Peyer's patch (tissue), 4 donors: ENCODE measurements at regions not wholly inside any gene's neighbourhood (a gene's known extent, or its start where the extent isn't known, plus 50 kb on each side); places are given as distances from the start of the nearest gene placed in this dataset.

ENCODE experiments used
- POLR2A ChIP-seq, 2 donors: fragments of 450-650 bp; IDR thresholded peaks; one replicate each; pipeline ENCODE4 v1.5.1; 2017; ENCODE audit warnings: antibody characterized with exemption in 2 of 2, mild to moderate bottlenecking in 2 of 2, moderate library complexity in 2 of 2
- TF ChIP-seq, protein P1 (sequence below), 6 experiments: fragments of 450-650 bp in 4 of 6; fragments of 200-600 bp in 2 of 6; sonication (generic) in 1 of 6; IDR thresholded peaks; one replicate each; pipeline ENCODE4 v1.5.1; 2017 to 2019; ENCODE audit warnings: antibody characterized with exemption in 6 of 6, mild to moderate bottlenecking in 3 of 6, moderate library complexity in 1 of 6

GRCh38 chr11:112587664-112588063 lies 327.0 kb upstream of the PLET1 start:
- TF ChIP-seq, protein P1, sequence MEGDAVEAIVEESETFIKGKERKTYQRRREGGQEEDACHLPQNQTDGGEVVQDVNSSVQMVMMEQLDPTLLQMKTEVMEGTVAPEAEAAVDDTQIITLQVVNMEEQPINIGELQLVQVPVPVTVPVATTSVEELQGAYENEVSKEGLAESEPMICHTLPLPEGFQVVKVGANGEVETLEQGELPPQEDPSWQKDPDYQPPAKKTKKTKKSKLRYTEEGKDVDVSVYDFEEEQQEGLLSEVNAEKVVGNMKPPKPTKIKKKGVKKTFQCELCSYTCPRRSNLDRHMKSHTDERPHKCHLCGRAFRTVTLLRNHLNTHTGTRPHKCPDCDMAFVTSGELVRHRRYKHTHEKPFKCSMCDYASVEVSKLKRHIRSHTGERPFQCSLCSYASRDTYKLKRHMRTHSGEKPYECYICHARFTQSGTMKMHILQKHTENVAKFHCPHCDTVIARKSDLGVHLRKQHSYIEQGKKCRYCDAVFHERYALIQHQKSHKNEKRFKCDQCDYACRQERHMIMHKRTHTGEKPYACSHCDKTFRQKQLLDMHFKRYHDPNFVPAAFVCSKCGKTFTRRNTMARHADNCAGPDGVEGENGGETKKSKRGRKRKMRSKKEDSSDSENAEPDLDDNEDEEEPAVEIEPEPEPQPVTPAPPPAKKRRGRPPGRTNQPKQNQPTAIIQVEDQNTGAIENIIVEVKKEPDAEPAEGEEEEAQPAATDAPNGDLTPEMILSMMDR (IDR thresholded peaks at IDR 0.05) = no peak
- TF ChIP-seq POLR2A (IDR thresholded peaks at IDR 0.05) = no peak
